HG02852 (cell line): ENCODE measurements at regions not wholly inside any gene's neighbourhood (a gene's known extent, or its start where the extent isn't known, plus 50 kb on each side); places are given as distances from the start of the nearest gene placed in this dataset.

Experiments used
- ATAC-seq: cut with Tn5 transposase; IDR thresholded peaks from one replicate; pipeline ENCODE4 v1.9.1; 2021; ENCODE audit warnings: mild to moderate bottlenecking, moderate library complexity; ENCODE audit not compliant: unreplicated experiment

DNA sequence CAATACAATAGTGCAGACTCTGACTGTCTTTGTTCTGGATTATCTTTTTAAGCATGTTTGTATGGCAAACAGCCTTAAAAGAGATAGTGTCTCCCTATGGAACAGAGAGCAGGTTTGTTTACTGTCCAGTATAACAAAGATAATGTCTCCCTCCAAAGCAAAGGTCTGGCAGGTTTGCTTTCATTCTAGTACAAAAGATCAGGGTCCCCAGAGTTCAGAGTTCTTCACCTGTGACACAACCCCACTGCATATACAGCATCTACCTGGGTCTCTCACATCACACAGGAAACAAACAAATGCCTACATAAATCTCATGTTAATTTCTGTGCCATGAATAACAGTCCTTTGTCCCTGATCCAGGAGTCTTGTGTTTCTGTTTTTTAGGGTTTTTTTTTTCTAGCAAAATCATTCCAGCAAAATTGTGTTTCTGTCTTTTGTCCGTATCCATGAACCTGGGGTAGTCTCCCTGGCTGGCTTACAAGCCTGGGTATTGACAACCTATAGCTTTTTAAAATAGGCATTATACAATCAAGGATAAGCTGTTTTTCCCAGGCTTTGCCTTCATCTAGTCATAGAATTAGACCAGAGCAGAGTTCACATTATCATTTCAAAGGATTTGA is 89.4 kb upstream of the PTBP2 start:
- no peak for ATAC-seq

- no peak for ATAC-seq
These were observed 87.9 kb upstream of the PTBP2 start for GRCh38 chr1:96633695-96634094.

DNA sequence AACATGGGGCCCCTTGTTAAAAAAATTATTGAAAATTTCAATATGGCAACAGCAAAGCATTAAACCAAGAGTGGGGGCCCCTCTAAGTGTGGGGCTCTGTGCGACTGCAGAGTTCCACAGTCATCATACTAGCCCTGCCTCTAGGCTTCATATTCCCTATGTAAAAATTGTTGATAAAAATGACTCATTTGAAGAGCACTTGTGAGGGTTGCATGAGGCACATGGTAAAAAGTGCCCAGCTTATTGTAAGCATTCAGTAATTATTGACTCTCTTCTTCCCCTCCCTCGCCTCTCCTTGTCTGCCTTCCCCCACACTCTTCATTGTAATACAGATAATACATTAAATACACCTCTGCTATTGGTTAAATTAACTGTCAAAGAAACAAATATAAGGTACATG is 86.7 kb upstream of the PTBP2 start:
- ATAC-seq = no peak

GRCh38 chr1:96641282-96641681 is 80.3 kb upstream of the PTBP2 start:
- ATAC-seq = no peak

DNA sequence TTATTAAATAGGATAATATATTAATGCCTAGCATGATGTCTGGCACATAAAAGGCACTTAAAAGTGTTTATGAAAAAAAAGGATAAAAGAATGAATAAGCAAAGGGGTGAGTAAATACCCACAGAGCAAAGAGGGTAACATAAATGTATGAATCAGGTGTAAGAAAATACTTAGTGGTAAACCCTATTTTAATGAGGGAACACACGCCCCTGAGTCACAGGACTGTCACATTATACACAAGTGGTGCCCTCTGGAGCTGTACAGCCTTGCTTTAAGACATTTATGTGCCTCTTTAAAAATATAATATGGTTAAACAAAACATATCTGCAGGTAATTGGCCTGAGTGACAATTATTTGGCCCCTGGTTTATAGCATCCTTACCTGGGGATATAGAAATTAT is 78.1 kb upstream of the PTBP2 start:
- ATAC-seq = no peak

- ATAC-seq = no peak
These were observed 72.3 kb upstream of the PTBP2 start for GRCh38 chr1:96649301-96649700.

GRCh38 chr1:96651517-96651916 is 70.1 kb upstream of the PTBP2 start:
- ATAC-seq = no peak

- ATAC-seq = no peak
These were observed 61.5 kb upstream of the PTBP2 start for GRCh38 chr1:96660051-96660450.

DNA sequence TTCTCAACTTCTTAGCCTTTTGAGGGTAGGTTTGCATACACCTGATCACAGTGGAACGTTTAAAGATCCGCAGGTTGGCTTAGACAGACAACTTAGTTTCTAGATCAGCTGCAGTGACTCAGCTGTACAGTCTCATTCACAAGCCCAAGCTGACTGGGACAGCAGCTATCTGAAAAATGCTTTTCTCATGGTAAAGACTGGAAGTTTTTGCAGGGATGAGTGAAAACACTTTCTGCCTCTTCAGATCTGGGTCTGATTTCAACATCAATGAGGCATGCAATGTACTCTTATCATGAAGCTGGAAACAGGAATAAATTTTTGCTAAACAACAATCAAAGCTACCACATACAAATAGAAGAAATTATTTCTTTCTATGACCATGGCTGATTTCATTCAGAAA is 61.1 kb upstream of the PTBP2 start:
- ATAC-seq = no peak
